ENCODE measurements at regions not wholly inside any gene's neighbourhood (a gene's known extent, or its start where the extent isn't known, plus 50 kb on each side); places are given as distances from the start of the nearest gene placed in this dataset.

DNA sequence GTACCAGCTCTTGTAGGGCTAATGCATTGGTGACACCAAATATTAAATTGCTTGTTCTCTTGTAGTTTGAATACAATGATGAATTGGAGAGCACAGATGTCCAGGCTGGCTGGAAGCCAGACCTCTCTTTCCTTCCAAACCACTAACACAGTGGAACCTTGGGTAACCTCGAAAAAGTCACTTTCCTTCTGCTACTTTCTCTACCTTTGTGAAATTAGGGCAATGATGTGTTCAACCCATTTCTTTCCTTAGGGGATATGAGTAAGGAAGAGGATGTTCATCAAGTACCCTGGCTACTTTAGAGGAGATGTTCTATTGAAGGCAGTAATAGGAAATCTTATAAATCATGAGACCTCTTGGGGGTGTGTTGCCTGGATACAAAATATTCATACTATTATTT is 55.7 kb downstream of the XCL2 start:
- no peak for TF ChIP-seq EZH2phosphoT487 (IDR thresholded peaks at IDR 0.05; ENCODE audit: low read length)
- TF ChIP-seq, protein P1, sequence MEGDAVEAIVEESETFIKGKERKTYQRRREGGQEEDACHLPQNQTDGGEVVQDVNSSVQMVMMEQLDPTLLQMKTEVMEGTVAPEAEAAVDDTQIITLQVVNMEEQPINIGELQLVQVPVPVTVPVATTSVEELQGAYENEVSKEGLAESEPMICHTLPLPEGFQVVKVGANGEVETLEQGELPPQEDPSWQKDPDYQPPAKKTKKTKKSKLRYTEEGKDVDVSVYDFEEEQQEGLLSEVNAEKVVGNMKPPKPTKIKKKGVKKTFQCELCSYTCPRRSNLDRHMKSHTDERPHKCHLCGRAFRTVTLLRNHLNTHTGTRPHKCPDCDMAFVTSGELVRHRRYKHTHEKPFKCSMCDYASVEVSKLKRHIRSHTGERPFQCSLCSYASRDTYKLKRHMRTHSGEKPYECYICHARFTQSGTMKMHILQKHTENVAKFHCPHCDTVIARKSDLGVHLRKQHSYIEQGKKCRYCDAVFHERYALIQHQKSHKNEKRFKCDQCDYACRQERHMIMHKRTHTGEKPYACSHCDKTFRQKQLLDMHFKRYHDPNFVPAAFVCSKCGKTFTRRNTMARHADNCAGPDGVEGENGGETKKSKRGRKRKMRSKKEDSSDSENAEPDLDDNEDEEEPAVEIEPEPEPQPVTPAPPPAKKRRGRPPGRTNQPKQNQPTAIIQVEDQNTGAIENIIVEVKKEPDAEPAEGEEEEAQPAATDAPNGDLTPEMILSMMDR (IDR thresholded peaks at IDR 0.05; ENCODE audit: low read length): no peak
